Amniotic epithelial cell (primary cell): ENCODE measurements at regions not wholly inside any gene's neighbourhood (a gene's known extent, or its start where the extent isn't known, plus 50 kb on each side); places are given as distances from the start of the nearest gene placed in this dataset.
"Not testable (repeated sequence)": the region's sequence is repeated elsewhere in the genome, so short reads cannot be mapped to it uniquely, and the experiment has no call there.

Source experiments
- DNase-seq: peaks from one replicate; pipeline ENCODE4 v3.0.0-alpha.2; 2010; ENCODE audit warnings: low read depth

GRCh38 chr9:39018107-39018506 lies 269.9 kb downstream of the CNTNAP3 start:
- DNase-seq: not testable (repeated sequence)

GRCh38 chr9:39015178-39015577 lies 272.8 kb downstream of the CNTNAP3 start:
- not testable (repeated sequence) for DNase-seq

DNA sequence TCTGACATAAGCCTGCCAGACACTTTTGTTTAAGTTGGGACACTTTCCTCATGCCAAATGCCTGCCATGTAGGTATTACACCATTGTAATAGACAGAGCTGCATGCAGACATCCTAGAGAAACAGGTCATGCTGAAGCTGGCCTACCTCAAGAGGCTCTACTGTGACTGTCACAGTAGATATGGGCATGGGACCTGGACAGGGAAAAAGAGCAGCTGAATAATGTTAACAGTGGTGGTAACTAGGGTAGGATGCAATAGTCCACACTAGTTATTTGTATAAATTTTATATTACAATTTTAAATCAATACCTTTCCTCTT lies 273.2 kb downstream of the CNTNAP3 start:
- DNase-seq: not testable (repeated sequence)

GRCh38 chr9:39014096-39014804 lies 273.7 kb downstream of the CNTNAP3 start:
- not testable (repeated sequence) for DNase-seq

- DNase-seq: not testable (repeated sequence)
Observed at GRCh38 chr9:39009743-39010142, 278.2 kb downstream of the CNTNAP3 start.

DNA sequence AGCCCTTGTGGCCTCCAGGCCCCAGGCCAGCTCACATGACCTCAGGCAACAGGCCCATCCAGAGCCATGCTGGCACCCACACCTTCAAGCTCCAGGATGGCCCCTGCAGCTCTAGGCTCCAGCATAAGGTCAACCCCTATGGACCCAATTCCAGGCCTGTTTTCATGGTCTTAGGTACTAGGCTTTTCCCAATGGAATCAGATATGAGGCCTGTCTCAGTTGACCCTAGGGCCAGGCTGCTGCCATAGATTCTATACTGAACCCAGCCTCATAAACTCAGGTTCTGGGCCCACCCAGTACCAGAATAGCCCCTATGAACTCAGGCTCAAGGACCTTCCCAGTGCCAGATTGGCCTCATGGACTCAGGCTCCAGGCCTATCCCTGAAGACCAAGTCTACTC lies 278.6 kb downstream of the CNTNAP3 start:
- not testable (repeated sequence) for DNase-seq

GRCh38 chr9:39008907-39009306 lies 279.1 kb downstream of the CNTNAP3 start:
- not testable (repeated sequence) for DNase-seq

DNA sequence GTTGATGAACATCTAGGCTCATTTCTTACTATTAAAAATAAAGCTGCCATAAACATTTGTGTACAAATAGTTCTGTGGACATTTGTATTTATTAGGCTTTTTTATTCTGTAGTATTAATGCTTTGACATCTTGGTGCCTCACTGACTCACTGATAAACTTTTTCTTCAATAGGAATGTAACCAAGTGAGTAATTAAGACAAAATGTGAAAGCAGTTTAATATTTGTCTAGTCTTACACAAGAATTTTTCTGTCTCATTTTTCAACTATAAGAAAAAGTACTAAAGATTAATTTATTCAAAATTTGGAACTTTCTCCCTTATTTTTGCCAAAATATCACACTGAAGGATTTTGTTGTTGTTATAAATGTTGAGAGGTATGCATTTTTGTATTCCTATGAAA lies 282.2 kb downstream of the CNTNAP3 start:
- DNase-seq: peak; percentile 52

- DNase-seq: not testable (repeated sequence)
Observed at GRCh38 chr9:39001085-39001593, 281.2 kb upstream of the FAM240B start.

DNA sequence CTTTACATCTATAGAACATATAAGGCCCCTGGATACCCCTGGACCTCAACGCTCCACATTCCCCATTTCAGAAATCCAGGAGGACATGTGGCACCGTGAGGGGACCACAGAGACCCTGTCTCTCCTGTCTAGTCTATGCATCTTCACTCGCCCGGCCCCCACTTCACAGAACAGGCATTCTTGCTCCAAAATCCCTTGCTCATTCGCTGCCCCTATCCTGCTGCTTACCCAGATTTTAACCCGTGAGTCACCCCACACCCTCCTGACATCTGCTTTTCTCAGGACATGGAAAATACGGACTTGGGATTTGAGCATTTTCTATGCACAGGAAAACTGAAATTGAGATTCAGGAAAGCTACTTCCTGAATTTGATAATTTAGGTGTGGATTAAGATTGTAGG lies 279.3 kb upstream of the FAM240B start:
- DNase-seq: not testable (repeated sequence)

- not testable (repeated sequence) for DNase-seq
Observed at GRCh38 chr9:38993690-38994089, 273.8 kb upstream of the FAM240B start.

DNA sequence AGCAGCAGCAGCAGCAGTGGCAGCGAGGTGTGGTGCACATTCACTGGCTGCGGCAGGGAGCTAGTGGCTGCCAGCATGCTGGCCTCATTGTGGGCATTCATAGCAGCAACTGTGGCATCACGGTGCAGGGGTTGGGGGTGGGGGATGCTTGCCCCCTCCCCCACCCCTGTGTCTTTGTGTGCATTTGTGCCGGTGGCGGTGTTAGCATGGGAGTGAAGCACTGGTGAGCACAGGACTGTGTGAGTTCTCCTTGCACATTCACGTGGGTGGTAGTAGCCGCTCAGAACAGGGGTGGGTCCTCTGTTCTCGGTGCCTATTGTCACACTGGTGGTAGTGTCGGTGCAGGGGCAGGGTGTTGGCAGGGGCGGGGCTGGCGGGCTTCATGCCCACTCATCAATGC lies 273.2 kb upstream of the FAM240B start:
- DNase-seq: not testable (repeated sequence)

- not testable (repeated sequence) for DNase-seq
Observed at GRCh38 chr9:38978734-38979133, 258.8 kb upstream of the FAM240B start.

- DNase-seq: not testable (repeated sequence)
Observed at GRCh38 chr9:38969480-38969879, 249.5 kb upstream of the FAM240B start.

DNA sequence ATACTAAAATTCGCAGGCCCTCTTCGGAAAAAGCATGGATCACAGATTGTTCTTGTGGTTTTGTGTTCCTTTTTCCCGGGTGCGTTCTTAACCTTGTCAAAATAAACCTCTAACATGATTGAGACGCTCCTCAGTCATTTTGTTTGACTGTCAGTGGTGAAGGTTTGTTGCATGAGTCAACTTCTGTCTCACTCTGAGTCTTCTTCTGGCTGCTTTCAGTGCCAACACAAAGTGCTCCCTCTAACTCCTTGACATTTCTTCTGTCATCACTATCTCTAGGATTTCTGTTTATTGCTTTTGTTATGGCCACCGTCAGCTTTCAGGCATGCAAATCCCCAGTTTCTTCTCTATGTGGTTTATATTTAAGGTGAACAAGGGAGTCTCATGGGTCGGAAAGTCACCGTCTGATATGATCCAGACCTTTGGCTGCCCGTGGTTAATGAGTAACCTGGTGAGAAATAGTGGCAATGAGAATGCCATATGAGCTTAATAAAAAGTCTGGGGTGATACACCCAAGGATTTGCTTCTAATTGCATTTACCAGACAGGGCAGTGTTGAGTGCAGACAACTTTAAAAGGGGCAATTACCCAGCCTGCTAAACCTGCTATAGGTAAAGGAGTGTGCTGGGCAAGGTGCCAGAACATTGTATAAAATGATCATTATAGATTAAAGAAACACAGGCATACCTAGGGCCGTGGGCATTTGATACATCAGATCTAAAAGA lies 248.9 kb upstream of the FAM240B start:
- not testable (repeated sequence) for DNase-seq

DNA sequence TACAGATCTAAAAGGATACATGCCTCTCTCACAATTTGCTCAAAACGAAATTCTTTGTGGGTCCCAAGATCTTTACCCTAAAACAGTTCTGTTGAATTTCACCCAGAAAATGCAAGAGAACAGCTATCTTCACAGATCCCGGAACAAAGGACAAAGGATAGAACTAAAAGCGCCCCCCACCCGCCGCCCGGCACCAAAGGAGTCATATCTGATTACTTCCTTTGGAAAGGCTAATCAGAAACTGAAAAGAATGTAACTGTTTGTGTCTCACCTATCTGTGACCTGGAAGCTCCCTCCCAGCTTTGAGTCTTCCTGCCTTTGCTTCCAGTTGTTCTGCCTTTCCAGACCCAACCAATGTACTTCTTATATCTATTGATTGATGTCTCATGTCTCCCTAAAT lies 247.9 kb upstream of the FAM240B start:
- not testable (repeated sequence) for DNase-seq

GRCh38 chr9:38967285-38967684 lies 247.4 kb upstream of the FAM240B start:
- not testable (repeated sequence) for DNase-seq

DNA sequence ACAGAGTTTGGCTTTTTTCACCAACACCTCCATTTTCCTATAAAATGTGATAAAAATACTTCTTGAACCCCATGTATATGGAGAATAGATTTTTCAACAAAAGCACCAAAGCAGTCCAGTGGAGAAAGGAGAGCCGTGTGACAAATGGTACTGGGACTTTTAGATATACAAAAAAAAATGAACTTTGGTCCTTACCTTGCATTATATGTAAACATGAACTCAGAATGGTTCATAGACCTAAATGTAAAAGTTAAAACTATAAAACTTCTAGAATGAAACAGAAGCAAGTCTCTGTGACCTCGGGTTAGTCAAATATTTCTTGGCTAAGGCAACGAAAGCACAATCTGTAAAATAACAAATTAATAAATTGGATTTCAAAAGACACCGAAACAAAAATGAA lies 239.9 kb upstream of the FAM240B start:
- not testable (repeated sequence) for DNase-seq

DNA sequence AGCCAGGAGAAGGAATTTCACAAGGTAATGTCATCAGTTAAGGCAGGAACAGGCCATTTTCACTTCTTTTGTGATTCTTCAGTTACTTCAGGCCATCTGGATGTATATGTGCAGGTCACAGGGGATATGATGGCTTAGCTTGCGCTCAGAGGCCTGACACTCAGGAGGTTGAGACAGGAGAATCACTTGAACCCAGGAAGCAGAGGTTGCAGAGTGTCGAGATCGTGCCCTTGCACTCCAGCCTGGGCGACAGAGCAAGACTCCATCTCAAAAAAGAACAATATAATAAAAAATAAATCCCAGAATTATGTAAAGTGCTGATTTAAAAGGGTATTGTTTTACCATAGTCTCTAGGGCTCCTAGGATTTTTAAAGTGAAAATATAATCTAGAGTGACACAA lies 235.9 kb upstream of the FAM240B start:
- not testable (repeated sequence) for DNase-seq

DNA sequence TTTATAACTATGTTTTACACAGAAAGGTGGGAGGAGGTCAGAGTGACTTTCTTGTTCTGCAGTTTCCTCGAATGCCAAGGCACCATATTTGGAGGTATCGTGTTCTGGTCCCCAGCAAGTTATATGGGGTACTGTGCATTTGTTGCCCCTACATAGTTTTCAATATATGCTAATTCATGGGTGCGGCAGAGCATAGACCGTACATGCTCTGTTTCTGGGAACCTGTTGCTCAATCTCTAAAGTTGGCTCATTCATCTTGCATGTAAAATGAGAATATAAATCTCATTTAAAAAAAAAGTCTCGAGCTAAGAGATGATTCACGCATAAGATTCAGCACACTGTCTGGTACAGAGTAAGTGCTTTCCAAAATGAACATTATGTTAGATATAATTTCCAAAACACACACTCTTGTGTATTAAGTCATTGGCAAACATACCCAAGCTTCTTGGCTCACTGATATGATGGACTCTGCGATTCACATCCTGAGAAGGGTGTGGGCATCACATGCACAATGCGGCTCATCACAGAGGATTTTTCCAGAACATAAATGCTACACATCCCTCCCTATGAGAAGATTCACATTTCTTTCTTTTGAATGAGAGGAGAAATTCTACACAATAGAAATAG lies 232.9 kb upstream of the FAM240B start:
- not testable (repeated sequence) for DNase-seq

DNA sequence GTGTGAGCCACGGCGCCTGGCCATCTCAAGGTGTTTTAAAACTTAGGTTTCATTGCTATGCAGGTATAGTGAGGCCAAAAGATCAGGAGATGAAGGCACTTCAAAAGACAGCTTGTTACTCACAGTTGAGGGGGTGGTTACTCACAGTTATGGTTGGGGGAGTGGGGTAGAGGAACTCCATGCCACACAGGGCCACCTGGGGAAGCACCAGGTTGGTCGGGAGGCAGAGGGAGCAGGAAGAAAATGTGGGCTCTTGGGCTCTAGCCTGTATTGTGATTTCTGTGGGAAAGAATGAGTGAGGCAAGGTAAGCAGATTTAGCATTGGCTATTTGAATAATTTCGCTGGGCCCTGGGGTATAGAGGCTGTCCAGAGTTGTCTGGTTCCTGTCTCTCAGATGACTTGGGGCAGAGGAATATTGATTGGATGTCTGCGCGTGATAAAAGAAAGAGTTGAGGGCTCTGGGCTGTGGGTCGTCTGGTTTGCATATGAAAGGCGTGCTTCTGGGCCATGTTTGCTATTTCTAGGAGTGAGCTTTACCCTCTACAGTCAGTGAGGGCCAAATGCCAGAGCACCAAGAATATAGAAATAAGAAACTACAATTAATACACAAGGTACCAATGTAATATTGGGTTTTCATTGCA lies 226.1 kb upstream of the FAM240B start:
- not testable (repeated sequence) for DNase-seq

DNA sequence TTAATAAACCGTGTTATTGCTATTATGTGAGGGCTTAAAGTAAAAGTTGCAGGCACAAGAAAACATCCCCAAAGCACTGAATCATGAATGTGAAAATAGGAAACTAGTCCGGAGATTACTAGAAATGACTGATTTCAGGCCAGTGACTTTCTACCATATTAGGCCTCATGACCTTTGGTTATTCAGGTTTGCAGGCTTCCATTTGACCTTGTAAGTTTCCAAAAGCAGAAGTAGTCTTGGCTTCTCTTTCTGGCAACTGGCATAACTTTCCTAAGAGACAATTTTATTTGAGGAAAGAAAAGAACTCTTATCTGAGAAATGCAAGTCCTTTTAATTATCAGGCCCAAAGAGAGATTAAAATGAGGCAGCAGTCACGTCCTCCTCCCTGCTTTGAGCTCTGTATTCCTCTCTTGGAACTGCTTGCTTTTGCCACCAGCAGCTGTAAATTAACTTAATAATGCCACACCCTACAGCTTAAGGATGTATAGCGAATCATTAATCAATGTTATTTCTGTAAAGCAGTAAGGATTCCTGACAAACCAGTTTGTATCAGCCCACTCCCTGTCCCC lies 225.0 kb upstream of the FAM240B start:
- DNase-seq: not testable (repeated sequence)
